ENCODE measurements at regions not wholly inside any gene's neighbourhood (a gene's known extent, or its start where the extent isn't known, plus 50 kb on each side); places are given as distances from the start of the nearest gene placed in this dataset.

DNA sequence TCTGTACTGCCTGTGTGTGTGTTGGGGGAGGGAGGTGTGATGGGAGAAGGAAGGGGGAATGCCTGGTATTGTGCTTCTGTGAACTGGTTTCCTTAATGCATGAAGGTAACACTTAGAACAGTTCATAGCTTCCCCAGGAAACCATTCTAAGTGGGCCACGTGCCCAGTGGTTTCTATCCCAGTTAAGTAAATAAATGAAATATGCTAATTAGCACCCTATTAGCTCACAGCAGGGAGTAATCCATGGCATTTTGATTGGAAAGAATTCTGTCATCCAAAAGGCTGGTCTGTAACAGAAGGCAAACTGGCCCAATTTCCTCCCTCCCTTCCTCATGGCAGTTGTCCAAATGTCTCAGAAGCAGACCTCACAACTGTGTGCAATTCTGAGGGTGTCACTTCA lies 199.3 kb downstream of the TTLL7 start:
- CTCF ChIA-PET: no interaction called here
- H3K27ac ChIP-seq (ENCODE audit: low read depth in 1 of 2, low read length in 2 of 2): no peak overlapping the region
- DNase-seq (no peak), ATAC-seq (ENCODE audit: poor library complexity) (no peak)
- no peaks in the 10 kb centered on the region for H3K4me1 ChIP-seq (ENCODE audit: insufficient read depth, low read length)
- no peak overlapping the region for H3K4me3 ChIP-seq (ENCODE audit: low read length)
- H3K36me3 ChIP-seq (ENCODE audit: insufficient read depth, low read length): no peaks in the 10 kb centered on the region
- no peak overlapping the region for H3K4me3 Mint-ChIP-seq
- H3K27me3 Mint-ChIP-seq: no peaks in the 10 kb centered on the region
- H3K9me3 Mint-ChIP-seq: no peaks in the 10 kb centered on the region
- no peaks in the 10 kb centered on the region for H3K36me3 Mint-ChIP-seq (ENCODE audit: low read depth)
- no peaks in the 10 kb centered on the region for H3K9me3 ChIP-seq (ENCODE audit: control insufficient read depth in 1 of 2, insufficient read depth in 1 of 2, low read length in 2 of 2)
- no peaks in the 10 kb centered on the region for H3K4me1 Mint-ChIP-seq (ENCODE audit: low read depth)
- POLR2A ChIA-PET: no interaction called here
- intact Hi-C loops (cut with DNase I, micrococcal nuclease): no loop called here
- H3K27me3 ChIP-seq (ENCODE audit: control insufficient read depth in 1 of 2, insufficient read depth in 2 of 2, low read length in 2 of 2): no peaks in the 10 kb centered on the region
- TF ChIP-seq, protein P1, sequence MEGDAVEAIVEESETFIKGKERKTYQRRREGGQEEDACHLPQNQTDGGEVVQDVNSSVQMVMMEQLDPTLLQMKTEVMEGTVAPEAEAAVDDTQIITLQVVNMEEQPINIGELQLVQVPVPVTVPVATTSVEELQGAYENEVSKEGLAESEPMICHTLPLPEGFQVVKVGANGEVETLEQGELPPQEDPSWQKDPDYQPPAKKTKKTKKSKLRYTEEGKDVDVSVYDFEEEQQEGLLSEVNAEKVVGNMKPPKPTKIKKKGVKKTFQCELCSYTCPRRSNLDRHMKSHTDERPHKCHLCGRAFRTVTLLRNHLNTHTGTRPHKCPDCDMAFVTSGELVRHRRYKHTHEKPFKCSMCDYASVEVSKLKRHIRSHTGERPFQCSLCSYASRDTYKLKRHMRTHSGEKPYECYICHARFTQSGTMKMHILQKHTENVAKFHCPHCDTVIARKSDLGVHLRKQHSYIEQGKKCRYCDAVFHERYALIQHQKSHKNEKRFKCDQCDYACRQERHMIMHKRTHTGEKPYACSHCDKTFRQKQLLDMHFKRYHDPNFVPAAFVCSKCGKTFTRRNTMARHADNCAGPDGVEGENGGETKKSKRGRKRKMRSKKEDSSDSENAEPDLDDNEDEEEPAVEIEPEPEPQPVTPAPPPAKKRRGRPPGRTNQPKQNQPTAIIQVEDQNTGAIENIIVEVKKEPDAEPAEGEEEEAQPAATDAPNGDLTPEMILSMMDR (IDR thresholded peaks at IDR 0.05): no peak
- H3K27ac Mint-ChIP-seq: no peak overlapping the region

DNA sequence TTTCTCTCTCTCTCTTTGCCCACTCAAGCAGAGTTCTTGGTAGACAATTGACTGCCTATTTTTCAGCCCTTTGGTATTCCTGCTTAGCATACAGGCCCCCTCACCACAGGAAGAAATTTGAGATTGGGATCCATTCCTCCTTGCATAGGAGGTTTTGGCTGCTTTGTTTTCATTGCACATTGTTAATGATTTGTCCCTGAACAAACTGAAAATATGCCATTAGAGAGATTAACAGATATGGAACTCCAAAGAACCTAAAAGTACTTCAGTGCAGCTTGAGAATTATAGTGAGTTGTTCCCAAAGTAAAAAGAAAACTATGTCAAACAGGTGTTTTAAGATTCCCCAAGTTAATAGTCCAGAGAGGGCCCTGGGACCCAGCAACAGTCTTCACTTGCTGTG lies 200.0 kb downstream of the TTLL7 start:
- H3K27me3 ChIP-seq (ENCODE audit: control insufficient read depth in 1 of 2, insufficient read depth in 2 of 2, low read length in 2 of 2): no peaks in the 10 kb centered on the region
- H3K27ac ChIP-seq (ENCODE audit: low read depth in 1 of 2, low read length in 2 of 2): no peak overlapping the region
- no peak for DNase-seq
- TF ChIP-seq, protein P1 (IDR thresholded peaks at IDR 0.05): no peak
- H3K9me3 Mint-ChIP-seq: no peaks in the 10 kb centered on the region
- intact Hi-C loops (cut with DNase I, micrococcal nuclease): no loop called here
- no peaks in the 10 kb centered on the region for H3K27me3 Mint-ChIP-seq
- no peaks in the 10 kb centered on the region for H3K9me3 ChIP-seq (ENCODE audit: control insufficient read depth in 1 of 2, insufficient read depth in 1 of 2, low read length in 2 of 2)
- H3K27ac Mint-ChIP-seq: no peak overlapping the region
- no peaks in the 10 kb centered on the region for H3K36me3 Mint-ChIP-seq (ENCODE audit: low read depth)
- no peak for ATAC-seq (ENCODE audit: poor library complexity)
- ChIA-PET CTCF (no interaction called here), POLR2A (no interaction called here)
- H3K4me1 Mint-ChIP-seq (ENCODE audit: low read depth): no peaks in the 10 kb centered on the region
- no peak overlapping the region for H3K4me3 Mint-ChIP-seq
- no peaks in the 10 kb centered on the region for H3K4me1 ChIP-seq (ENCODE audit: insufficient read depth, low read length)
- no peak overlapping the region for H3K4me3 ChIP-seq (ENCODE audit: low read length)
- no peaks in the 10 kb centered on the region for H3K36me3 ChIP-seq (ENCODE audit: insufficient read depth, low read length)

DNA sequence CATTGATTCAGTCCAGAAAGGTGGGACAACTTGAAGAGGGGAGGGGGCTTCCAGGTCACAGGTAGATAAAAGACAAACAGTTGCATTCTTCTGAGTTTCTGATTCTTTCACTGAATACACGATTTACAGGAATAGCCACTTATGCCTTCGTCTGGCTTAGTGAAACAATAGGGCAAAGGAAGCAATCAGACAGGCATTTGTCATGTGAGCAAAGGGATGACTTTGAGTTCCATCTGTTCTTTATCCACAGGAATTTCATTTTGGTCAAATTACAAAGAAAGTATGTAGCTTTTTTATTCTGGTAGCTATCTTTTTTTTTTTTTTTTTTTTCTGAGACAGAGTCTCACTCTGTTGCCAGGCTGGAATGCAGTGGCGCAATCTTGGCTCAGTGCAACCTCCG lies 202.5 kb downstream of the TTLL7 start:
- intact Hi-C loops (cut with DNase I, micrococcal nuclease): no loop called here
- Histone ChIP-seq H3K4me3 (ENCODE audit: low read length) (no peak overlapping the region), H3K27ac (ENCODE audit: low read depth in 1 of 2, low read length in 2 of 2) (no peak overlapping the region), H3K27me3 (ENCODE audit: control insufficient read depth in 1 of 2, insufficient read depth in 2 of 2, low read length in 2 of 2) (no peaks in the 10 kb centered on the region), H3K9me3 (ENCODE audit: control insufficient read depth in 1 of 2, insufficient read depth in 1 of 2, low read length in 2 of 2) (no peaks in the 10 kb centered on the region), H3K4me1 (ENCODE audit: insufficient read depth, low read length) (no peaks in the 10 kb centered on the region), H3K36me3 (ENCODE audit: insufficient read depth, low read length) (no peaks in the 10 kb centered on the region)
- ATAC-seq (ENCODE audit: poor library complexity) (no peak), DNase-seq (no peak)
- Mint-ChIP-seq H3K4me1 (ENCODE audit: low read depth) (no peaks in the 10 kb centered on the region), H3K9me3 (no peaks in the 10 kb centered on the region), H3K27ac (no peak overlapping the region), H3K27me3 (no peaks in the 10 kb centered on the region), H3K36me3 (ENCODE audit: low read depth) (no peaks in the 10 kb centered on the region), H3K4me3 (no peak overlapping the region)
- TF ChIP-seq, protein P1 (IDR thresholded peaks at IDR 0.05): no peak
- ChIA-PET CTCF (no interaction called here), POLR2A (no interaction called here)
